ENCODE measurements at regions not wholly inside any gene's neighbourhood (a gene's known extent, or its start where the extent isn't known, plus 50 kb on each side); places are given as distances from the start of the nearest gene placed in this dataset.
A peak's percentile ranks its signal among the peaks of the same experiment; 100 is the strongest.

GRCh38 chr5:57012511-57012910, 60.6 kb upstream of the MIER3 start:
- no peak overlapping the region for H3K27ac ChIP-seq
- TF ChIP-seq CTCF (IDR thresholded peaks at IDR 0.05) = no peak
- H3K27me3 ChIP-seq (ENCODE audit: low read depth) = no peaks in the 10 kb centered on the region
- DNase-seq = no peak
- intact Hi-C loops (cut with DNase I) = no loop called here
- no peaks in the 10 kb centered on the region for H3K36me3 ChIP-seq
- H3K4me1 ChIP-seq = no peaks in the 10 kb centered on the region
- ATAC-seq = no peak
- no peaks in the 10 kb centered on the region for H3K9me3 ChIP-seq
- H3K4me3 ChIP-seq = no peak overlapping the region

GRCh38 chr5:57025961-57026360, 74.0 kb upstream of the MIER3 start:
- intact Hi-C loops (cut with DNase I) = no loop called here
- H3K9me3 ChIP-seq = no peaks in the 10 kb centered on the region
- H3K27me3 ChIP-seq (ENCODE audit: low read depth) = no peaks in the 10 kb centered on the region
- no peaks in the 10 kb centered on the region for H3K36me3 ChIP-seq
- H3K4me1 ChIP-seq = no peaks in the 10 kb centered on the region
- no peak for TF ChIP-seq CTCF (IDR thresholded peaks at IDR 0.05)
- no peak overlapping the region for H3K4me3 ChIP-seq
- H3K27ac ChIP-seq = no peak overlapping the region
- DNase-seq (no peak), ATAC-seq (no peak)

GRCh38 chr5:57028161-57028560, 76.2 kb upstream of the MIER3 start:
- Histone ChIP-seq H3K4me1 (no peaks in the 10 kb centered on the region), H3K36me3 (no peaks in the 10 kb centered on the region), H3K4me3 (no peak overlapping the region), H3K9me3 (no peaks in the 10 kb centered on the region), H3K27ac (no peak overlapping the region), H3K27me3 (ENCODE audit: low read depth) (no peaks in the 10 kb centered on the region)
- intact Hi-C loops (cut with DNase I) = no loop called here
- DNase-seq (no peak), ATAC-seq (no peak)
- no peak for TF ChIP-seq CTCF (IDR thresholded peaks at IDR 0.05)

GRCh38 chr5:57032151-57032551, 80.2 kb upstream of the MIER3 start:
- Histone ChIP-seq H3K4me1 (no peaks in the 10 kb centered on the region), H3K4me3 (no peak overlapping the region), H3K27me3 (ENCODE audit: low read depth) (no peaks in the 10 kb centered on the region), H3K36me3 (no peaks in the 10 kb centered on the region), H3K9me3 (no peaks in the 10 kb centered on the region), H3K27ac (no peak overlapping the region)
- intact Hi-C loops (cut with DNase I) = no loop called here
- no peak for TF ChIP-seq CTCF (IDR thresholded peaks at IDR 0.05)
- DNase-seq (no peak), ATAC-seq (peak in 1 of 2 donors; percentile 46)

GRCh38 chr5:57033103-57033502, 81.2 kb upstream of the MIER3 start:
- TF ChIP-seq CTCF (IDR thresholded peaks at IDR 0.05) = no peak

GRCh38 chr5:57033503-57033902, 81.6 kb upstream of the MIER3 start:
- no peak for TF ChIP-seq CTCF (IDR thresholded peaks at IDR 0.05)
- ATAC-seq (no peak), DNase-seq (no peak)
- Histone ChIP-seq H3K4me1 (no peaks in the 10 kb centered on the region), H3K27ac (no peak overlapping the region), H3K4me3 (no peak overlapping the region), H3K27me3 (ENCODE audit: low read depth) (no peaks in the 10 kb centered on the region), H3K36me3 (no peaks in the 10 kb centered on the region), H3K9me3 (no peaks in the 10 kb centered on the region)
- intact Hi-C loops (cut with DNase I) = no loop called here

More at GRCh38 chr5:57033103-57033502, 81.2 kb upstream of the MIER3 start:
- Histone ChIP-seq H3K27ac (no peak overlapping the region), H3K4me3 (no peak overlapping the region), H3K27me3 (ENCODE audit: low read depth) (no peaks in the 10 kb centered on the region), H3K9me3 (no peaks in the 10 kb centered on the region), H3K4me1 (no peaks in the 10 kb centered on the region), H3K36me3 (no peaks in the 10 kb centered on the region)
- ATAC-seq (no peak), DNase-seq (no peak)
- intact Hi-C loops (cut with DNase I) = no loop called here
